IMR-90 (cell line): ENCODE measurements at regions not wholly inside any gene's neighbourhood (a gene's known extent, or its start where the extent isn't known, plus 50 kb on each side); places are given as distances from the start of the nearest gene placed in this dataset.
"Not testable (repeated sequence)": the region's sequence is repeated elsewhere in the genome, so short reads cannot be mapped to it uniquely, and the experiment has no call there.

Source experiments
- ATAC-seq: fragments of 200-7000 bp; cut with Tn5 transposase; 2 replicates; pipeline ENCODE4 v1.9.1; 2020; ENCODE audit warnings: low read depth, mild to moderate bottlenecking, moderate library complexity
- BruUV-seq: library from RNA; stranded (reverse); fragments of 400-500 nt; replicated peaks from 2 replicates; lab custom pipeline; 2021; lab: Mats Ljungman, UMichigan
- CTCF ChIA-PET: fragments of 300-600 bp; formaldehyde crosslinking; extraction: SDS; loops from one replicate; lab custom pipeline; 2021; ENCODE audit warnings: antibody characterized with exemption; lab: Yijun Ruan, JAX
- POLR2A ChIA-PET: fragments of 300-600 bp; sonication (Branson Sonifier 250); formaldehyde crosslinking; loops from one replicate; lab custom pipeline; 2022; ENCODE audit warnings: antibody characterized with exemption; ENCODE audit not compliant: unreplicated experiment; lab: Charles Lee
- DNase-seq: peaks from one replicate; pipeline ENCODE4 v3.0.0; 2013
- H2AFZ ChIP-seq: replicated peaks from 2 replicates; pipeline ENCODE3; 2013; ENCODE audit warnings: low read length, mild to moderate bottlenecking; ENCODE audit not compliant: poor library complexity
- H2AK5ac ChIP-seq: 2 replicates; pipeline ENCODE4 v1.6.1; 2013; ENCODE audit warnings: low read depth, low read length, inconsistent platforms
- H2AK9ac ChIP-seq: replicated peaks from 2 replicates; pipeline ENCODE3; 2013; ENCODE audit warnings: mild to moderate bottlenecking, low read depth, low read length, moderate library complexity; ENCODE audit not compliant: poor library complexity
- H2BK120ac ChIP-seq: 2 replicates; pipeline ENCODE4 v1.6.1; 2013; ENCODE audit warnings: low read depth, low read length, inconsistent platforms
- H2BK15ac ChIP-seq: 3 replicates; pipeline ENCODE4 v1.6.1; 2013; ENCODE audit warnings: low read depth, low read length, inconsistent platforms
- H2BK20ac ChIP-seq: 2 replicates; pipeline ENCODE4 v1.6.1; 2013; ENCODE audit warnings: low read depth, mild to moderate bottlenecking, inconsistent platforms, low read length, moderate library complexity
- H2BK5ac ChIP-seq: 2 replicates; pipeline ENCODE4 v1.6.1; 2013; ENCODE audit warnings: mild to moderate bottlenecking, low read depth, low read length, inconsistent platforms; ENCODE audit not compliant: poor library complexity, severe bottlenecking
- H3K14ac ChIP-seq: replicated peaks from 2 replicates; pipeline ENCODE4 v1.6.1; 2013; ENCODE audit warnings: low read depth, low read length, inconsistent platforms
- H3K18ac ChIP-seq: 2 replicates; pipeline ENCODE4 v1.6.1; 2013; ENCODE audit warnings: low read depth, low read length, control low read depth
- H3K23ac ChIP-seq: 2 replicates; pipeline ENCODE4 v1.6.1; 2013; ENCODE audit warnings: low read depth, low read length, inconsistent platforms
- H3K27ac ChIP-seq: 2 replicates; pipeline ENCODE4 v1.5.1; 2013; ENCODE audit warnings: mild to moderate bottlenecking, control low read depth, low read length; ENCODE audit not compliant: insufficient read depth
- H3K27me3 ChIP-seq: 2 replicates; pipeline ENCODE4 v1.6.1; 2013; ENCODE audit warnings: low read length; ENCODE audit not compliant: control insufficient read depth, insufficient read depth
- H3K36me3 ChIP-seq: 2 replicates; pipeline ENCODE4 v1.6.1; 2013; ENCODE audit warnings: low read length, mixed read lengths; ENCODE audit not compliant: control insufficient read depth, insufficient read depth
- H3K4ac ChIP-seq: 2 replicates; pipeline ENCODE4 v1.6.1; 2013; ENCODE audit warnings: low read depth, low read length, inconsistent platforms
- H3K4me1 ChIP-seq: 2 replicates; pipeline ENCODE4 v1.6.1; 2013; ENCODE audit warnings: low read length, mixed read lengths; ENCODE audit not compliant: control insufficient read depth, insufficient read depth
- H3K4me2 ChIP-seq: 2 replicates; pipeline ENCODE4 v1.6.1; 2013; ENCODE audit warnings: low read depth, mild to moderate bottlenecking, control low read depth, low read length, moderate library complexity
- H3K4me3 ChIP-seq: 2 replicates; pipeline ENCODE4 v1.5.1; 2013; ENCODE audit warnings: low read depth, mild to moderate bottlenecking, control low read depth, low read length, moderate library complexity; ENCODE audit not compliant: insufficient read depth
- H3K56ac ChIP-seq: 2 replicates; pipeline ENCODE4 v1.6.1; 2013; ENCODE audit warnings: low read length, inconsistent platforms; ENCODE audit not compliant: insufficient read depth; ENCODE audit errors: extremely low read depth
- H3K79me1 ChIP-seq, 2 experiments: 2 replicates each; pipeline ENCODE4 v1.6.1; 2013; ENCODE audit warnings: low read length in 2 of 2, inconsistent platforms in 1 of 2, low read depth in 1 of 2
- H3K9ac ChIP-seq: 2 replicates; pipeline ENCODE4 v1.6.1; 2013; ENCODE audit warnings: low read depth, low read length, control low read depth
- H3K9me1 ChIP-seq: 2 replicates; pipeline ENCODE4 v1.6.1; 2013; ENCODE audit warnings: low read length, inconsistent platforms; ENCODE audit not compliant: insufficient read depth
- H3K9me3 ChIP-seq: 2 replicates; pipeline ENCODE4 v1.6.1; 2013; ENCODE audit warnings: low read length; ENCODE audit not compliant: control insufficient read depth, insufficient read depth
- H4K20me1 ChIP-seq: 2 replicates; pipeline ENCODE4 v1.6.1; 2013; ENCODE audit warnings: low read length, inconsistent platforms; ENCODE audit not compliant: insufficient read depth
- H4K5ac ChIP-seq: 2 replicates; pipeline ENCODE4 v1.6.1; 2013; ENCODE audit warnings: mild to moderate bottlenecking, low read depth, low read length, control low read depth
- H4K8ac ChIP-seq, 2 experiments: 2 replicates each; pipeline ENCODE4 v1.6.1; 2013; ENCODE audit warnings: low read depth in 2 of 2, low read length in 2 of 2, control low read depth in 1 of 2, inconsistent platforms in 1 of 2
- H4K91ac ChIP-seq: 2 replicates; pipeline ENCODE4 v1.6.1; 2013; ENCODE audit warnings: low read depth, low read length, inconsistent platforms; ENCODE audit not compliant: insufficient read depth
- WGBS, 2 experiments: methylation state at CpG; one replicate each; pipeline versions ENCODE4 v1.1.5 to v1.1.7; 2013; ENCODE audit warnings: missing lambda C conversion rate in 2 of 2; ENCODE audit not compliant: insufficient read length in 1 of 2; ENCODE audit errors: extremely low coverage in 2 of 2; 5-methylcytosine and 5-hydroxymethylcytosine counted together
- dilution Hi-C: fragments of 300-500 bp; cut with HindIII; formaldehyde crosslinking; loops from one replicate; pipeline ENCODE4 v1.14.3; 2018; ENCODE audit warnings: low sequenced_read_pairs; ENCODE audit not compliant: unreplicated experiment
- in situ Hi-C: fragments of 300-500 bp; cut with MboI; formaldehyde crosslinking; loops from 3 replicates; pipeline ENCODE4 v1.14.3; 2019; ENCODE audit warnings: low sequenced_read_pairs, inconsistent platforms, mixed read lengths
- intact Hi-C: fragments of 100-400 bp; cut with micrococcal nuclease; formaldehyde crosslinking; loops from 2 replicates; pipeline ENCODE4 v1.10.0; 2022

DNA sequence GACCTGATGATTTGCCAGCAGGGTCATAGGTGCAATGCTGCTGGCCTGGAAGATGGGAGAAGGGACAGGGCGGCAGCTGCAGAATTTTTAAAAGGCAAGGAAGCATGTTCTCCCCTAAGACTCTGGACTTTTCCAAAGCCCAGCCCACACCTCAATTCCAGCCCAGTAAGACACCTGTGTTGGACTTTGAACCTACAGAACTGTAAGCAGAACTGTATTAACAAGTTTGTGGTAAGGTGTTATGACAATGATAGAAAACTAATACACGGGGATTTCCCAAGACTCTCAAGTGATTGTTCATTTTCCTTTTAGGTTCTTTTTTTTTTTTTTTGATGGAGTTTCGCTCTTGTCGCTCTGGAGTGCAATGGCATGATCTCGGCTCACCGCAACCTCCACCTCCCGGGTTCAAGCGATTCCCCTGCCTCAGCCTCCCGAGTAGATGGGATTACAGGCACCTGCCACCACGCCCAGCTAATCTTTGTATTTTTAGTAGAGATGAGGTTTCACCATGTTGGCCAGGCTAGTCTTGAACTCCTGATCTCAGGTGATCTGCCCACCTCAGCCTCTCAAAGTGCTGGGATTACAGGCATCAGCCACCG lies 53.0 kb upstream of the CYP2D6 start:
- H3K4me3 ChIP-seq, H2BK120ac ChIP-seq, intact Hi-C loops, H2BK20ac ChIP-seq, H3K56ac ChIP-seq, H2BK5ac ChIP-seq, H4K5ac ChIP-seq, H3K4ac ChIP-seq, H3K4me2 ChIP-seq, DNase-seq, H4K91ac ChIP-seq, POLR2A ChIA-PET, ATAC-seq, H3K36me3 ChIP-seq, BruUV-seq, H4K8ac ChIP-seq, H3K23ac ChIP-seq, H3K27me3 ChIP-seq, H2AK5ac ChIP-seq, H3K9ac ChIP-seq, H2AK9ac ChIP-seq, H3K9me3 ChIP-seq, H2BK15ac ChIP-seq, in situ Hi-C loops, dilution Hi-C loops, H3K27ac ChIP-seq, H3K4me1 ChIP-seq, H3K18ac ChIP-seq, CTCF ChIA-PET, H2AFZ ChIP-seq, H3K14ac ChIP-seq: not testable (repeated sequence)
- Histone ChIP-seq H3K79me1 (peaks cover 13 to 54% of the 10 kb centered on the region in 2 experiments), H3K9me1 (peaks cover 15% of the 10 kb centered on the region), H4K20me1 (peaks cover 59% of the 10 kb centered on the region)
- WGBS, 2 experiments = 80% methylated on average over 1 of the region's 11 CpGs; no CpG with 5 or more reads in 1 of the 2 experiments
